ENCODE measurements at regions not wholly inside any gene's neighbourhood (a gene's known extent, or its start where the extent isn't known, plus 50 kb on each side); places are given as distances from the start of the nearest gene placed in this dataset.

DNA sequence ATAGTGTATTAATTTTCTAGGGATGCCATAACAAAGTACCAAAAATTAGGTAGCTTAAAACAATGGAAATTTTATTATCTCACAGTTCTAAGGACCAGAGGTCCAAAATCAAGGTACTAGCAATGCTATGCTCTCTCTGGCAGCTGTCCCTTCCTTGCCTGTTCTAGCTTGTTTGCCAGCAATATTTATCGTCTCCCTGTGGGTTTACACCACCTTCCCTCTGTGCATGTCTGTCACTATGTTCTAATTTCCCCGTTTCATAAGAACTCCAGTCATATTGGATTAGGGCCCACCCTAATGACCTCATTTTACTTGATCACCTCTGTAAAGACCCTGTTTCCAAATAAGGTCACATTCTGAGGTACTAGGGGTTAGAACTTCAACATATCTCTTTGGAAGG, 217.2 kb downstream of the IBTK start:
- TF ChIP-seq, protein P1, sequence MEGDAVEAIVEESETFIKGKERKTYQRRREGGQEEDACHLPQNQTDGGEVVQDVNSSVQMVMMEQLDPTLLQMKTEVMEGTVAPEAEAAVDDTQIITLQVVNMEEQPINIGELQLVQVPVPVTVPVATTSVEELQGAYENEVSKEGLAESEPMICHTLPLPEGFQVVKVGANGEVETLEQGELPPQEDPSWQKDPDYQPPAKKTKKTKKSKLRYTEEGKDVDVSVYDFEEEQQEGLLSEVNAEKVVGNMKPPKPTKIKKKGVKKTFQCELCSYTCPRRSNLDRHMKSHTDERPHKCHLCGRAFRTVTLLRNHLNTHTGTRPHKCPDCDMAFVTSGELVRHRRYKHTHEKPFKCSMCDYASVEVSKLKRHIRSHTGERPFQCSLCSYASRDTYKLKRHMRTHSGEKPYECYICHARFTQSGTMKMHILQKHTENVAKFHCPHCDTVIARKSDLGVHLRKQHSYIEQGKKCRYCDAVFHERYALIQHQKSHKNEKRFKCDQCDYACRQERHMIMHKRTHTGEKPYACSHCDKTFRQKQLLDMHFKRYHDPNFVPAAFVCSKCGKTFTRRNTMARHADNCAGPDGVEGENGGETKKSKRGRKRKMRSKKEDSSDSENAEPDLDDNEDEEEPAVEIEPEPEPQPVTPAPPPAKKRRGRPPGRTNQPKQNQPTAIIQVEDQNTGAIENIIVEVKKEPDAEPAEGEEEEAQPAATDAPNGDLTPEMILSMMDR (IDR thresholded peaks at IDR 0.05), result no peak
- TF ChIP-seq POLR2A (IDR thresholded peaks at IDR 0.05; ENCODE audit: low read depth), result no peak
